ENCODE measurements at regions not wholly inside any gene's neighbourhood (a gene's known extent, or its start where the extent isn't known, plus 50 kb on each side); places are given as distances from the start of the nearest gene placed in this dataset.
A peak's percentile ranks its signal among the peaks of the same experiment; 100 is the strongest.

- Histone ChIP-seq H4K8ac (ENCODE audit: low read depth in 2 of 2, low read length in 2 of 2) (peak overlapping the region; percentile 27 to 30; a peak in 1 of 4 replicates), H3K27me3 (ENCODE audit: control insufficient read depth, insufficient read depth, low read length) (no peaks in the 10 kb centered on the region), H3K9ac (ENCODE audit: low read depth, low read length) (no peak overlapping the region), H3K9me1 (ENCODE audit: insufficient read depth, low read length) (no peaks in the 10 kb centered on the region), H4K20me1 (ENCODE audit: insufficient read depth, low read length) (no peaks in the 10 kb centered on the region), H3K23ac (ENCODE audit: low read depth, low read length) (0 out of 2 replicates have a peak overlapping the region, but pooled peaks have one; percentile 41), H2BK120ac (ENCODE audit: low read depth, low read length) (peak overlapping the region; percentile 52; the same call in 1 of the 2 replicates), H4K91ac (ENCODE audit: insufficient read depth, low read depth, low read length) (no peak overlapping the region), H3K4me2 (ENCODE audit: low read depth, low read length) (no peak overlapping the region), H2BK20ac (ENCODE audit: low read depth, low read length) (peak overlapping the region; percentile 48; the same call in 1 of the 2 replicates), H3K56ac (ENCODE audit: extremely low read depth, insufficient read depth, low read length) (no peak overlapping the region), H2BK15ac (ENCODE audit: low read depth, low read length) (peak overlapping the region; percentile 79; the same call in 2 of the 3 replicates), H3K4ac (ENCODE audit: low read depth, low read length) (peak overlapping the region; percentile 33; the same call in 1 of the 2 replicates), H3K4me1 (ENCODE audit: control insufficient read depth, insufficient read depth, low read length) (peaks cover 9% of the 10 kb centered on the region), H3K79me1 (ENCODE audit: low read depth in 1 of 2, low read length in 2 of 2) (no peaks in the 10 kb centered on the region), H2BK5ac (ENCODE audit: low read depth, low read length, poor library complexity, severe bottlenecking) (peak overlapping the region; percentile 23), H2AK9ac (replicated peaks; ENCODE audit: low read depth, low read length, poor library complexity) (no peak overlapping the region), H3K9me3 (ENCODE audit: control insufficient read depth, insufficient read depth, low read length) (no peaks in the 10 kb centered on the region), H2AFZ (replicated peaks; ENCODE audit: low read length, poor library complexity) (no peak overlapping the region), H3K14ac (replicated peaks; ENCODE audit: low read depth, low read length) (peak overlapping the region; percentile 70), H3K36me3 (ENCODE audit: control insufficient read depth, insufficient read depth, low read length) (no peaks in the 10 kb centered on the region), H3K18ac (ENCODE audit: low read depth, low read length) (peak overlapping the region; percentile 20), H3K4me3 (ENCODE audit: insufficient read depth, low read depth, low read length) (no peak overlapping the region), H3K27ac (ENCODE audit: insufficient read depth, low read length) (no peak overlapping the region), H2AK5ac (ENCODE audit: low read depth, low read length) (peak overlapping the region; percentile 49; the same call in 1 of the 2 replicates), H4K5ac (ENCODE audit: low read depth, low read length) (peak overlapping the region; percentile 58; the same call in 1 of the 2 replicates)
- BruUV-seq (replicated peaks) = no TSS peak
- ChIA-PET CTCF (interaction anchor here (1.0 to 2.0 kb wide), 2 partner anchors 8 to 13 kb away, joined by 3 to 6 read pairs; no protein-coding TSS in a partner anchor), POLR2A (ENCODE audit: unreplicated experiment) (no interaction called here)
- DNase-seq (peak; percentile 15), ATAC-seq (ENCODE audit: low read depth) (no peak)
- TF ChIP-seq RAD21 (IDR thresholded peaks at IDR 0.05; ENCODE audit: low read length) (no peak), NFE2L2 (IDR thresholded peaks at IDR 0.05; ENCODE audit: low read depth, low read length) (no peak), MXI1 (IDR thresholded peaks at IDR 0.05; ENCODE audit: borderline replicate concordance, low read depth, low read length) (no peak), USF2 (IDR thresholded peaks at IDR 0.05; ENCODE audit: low read depth, low read length) (no peak), RCOR1 (IDR thresholded peaks at IDR 0.05; ENCODE audit: insufficient replicate concordance, low read length) (no peak)
- TF ChIP-seq, protein P1, sequence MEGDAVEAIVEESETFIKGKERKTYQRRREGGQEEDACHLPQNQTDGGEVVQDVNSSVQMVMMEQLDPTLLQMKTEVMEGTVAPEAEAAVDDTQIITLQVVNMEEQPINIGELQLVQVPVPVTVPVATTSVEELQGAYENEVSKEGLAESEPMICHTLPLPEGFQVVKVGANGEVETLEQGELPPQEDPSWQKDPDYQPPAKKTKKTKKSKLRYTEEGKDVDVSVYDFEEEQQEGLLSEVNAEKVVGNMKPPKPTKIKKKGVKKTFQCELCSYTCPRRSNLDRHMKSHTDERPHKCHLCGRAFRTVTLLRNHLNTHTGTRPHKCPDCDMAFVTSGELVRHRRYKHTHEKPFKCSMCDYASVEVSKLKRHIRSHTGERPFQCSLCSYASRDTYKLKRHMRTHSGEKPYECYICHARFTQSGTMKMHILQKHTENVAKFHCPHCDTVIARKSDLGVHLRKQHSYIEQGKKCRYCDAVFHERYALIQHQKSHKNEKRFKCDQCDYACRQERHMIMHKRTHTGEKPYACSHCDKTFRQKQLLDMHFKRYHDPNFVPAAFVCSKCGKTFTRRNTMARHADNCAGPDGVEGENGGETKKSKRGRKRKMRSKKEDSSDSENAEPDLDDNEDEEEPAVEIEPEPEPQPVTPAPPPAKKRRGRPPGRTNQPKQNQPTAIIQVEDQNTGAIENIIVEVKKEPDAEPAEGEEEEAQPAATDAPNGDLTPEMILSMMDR (conservative IDR thresholded peaks at IDR 0.05; ENCODE audit: low read depth, low read length) = no peak
- dilution Hi-C loops (cut with HindIII; ENCODE audit: low sequenced_read_pairs, unreplicated experiment) = no loop called here
- in situ Hi-C loops (cut with MboI; ENCODE audit: low sequenced_read_pairs) = no loop called here
- intact Hi-C loops (cut with micrococcal nuclease) = no loop called here
- no CpG with 5 or more reads among the region's 2 CpGs for WGBS, 2 experiments (ENCODE audit: extremely low coverage in 2 of 2, insufficient read length in 1 of 2)
Measured at GRCh38 chr4:156545003-156545785, 426.4 kb downstream of the PDGFC start.
